Endodermal cell (in vitro differentiated cells): ENCODE measurements at regions not wholly inside any gene's neighbourhood (a gene's known extent, or its start where the extent isn't known, plus 50 kb on each side); places are given as distances from the start of the nearest gene placed in this dataset.

Experiments
- DNase-seq: peaks from one replicate; pipeline ENCODE4 v3.0.0-alpha.2; 2017
- H3K27ac ChIP-seq: 2 replicates; pipeline ENCODE4 v1.5.1; 2013; ENCODE audit warnings: mild to moderate bottlenecking, low read depth, low read length, moderate library complexity
- H3K27me3 ChIP-seq: 2 replicates; pipeline ENCODE4 v1.6.1; 2013; ENCODE audit warnings: mild to moderate bottlenecking, low read length, moderate library complexity; ENCODE audit not compliant: insufficient read depth, control insufficient read depth, poor library complexity, severe bottlenecking
- H3K36me3 ChIP-seq: 2 replicates; pipeline ENCODE4 v1.7.0; 2013; ENCODE audit warnings: mild to moderate bottlenecking, low read length, moderate library complexity; ENCODE audit not compliant: control insufficient read depth, insufficient read depth
- H3K4me1 ChIP-seq: one replicate; pipeline ENCODE4 v1.7.0; 2013; ENCODE audit warnings: low read length; ENCODE audit not compliant: control insufficient read depth, insufficient read depth
- H3K4me3 ChIP-seq: 2 replicates; pipeline ENCODE4 v1.5.1; 2013; ENCODE audit warnings: mild to moderate bottlenecking, low read length, moderate library complexity
- H3K9ac ChIP-seq: 2 replicates; pipeline ENCODE4 v1.6.1; 2013; ENCODE audit warnings: mild to moderate bottlenecking, low read length, moderate library complexity; ENCODE audit not compliant: poor library complexity, severe bottlenecking; ENCODE audit errors: extremely low read depth
- H3K9me3 ChIP-seq: 2 replicates; pipeline ENCODE4 v1.6.1; 2013; ENCODE audit warnings: mild to moderate bottlenecking, low read length, moderate library complexity; ENCODE audit not compliant: control insufficient read depth
- H3K27ac Mint-ChIP-seq: 2 replicates; pipeline ENCODE4 v1.8.0; 2020; ENCODE audit warnings: mixed read lengths
- H3K27me3 Mint-ChIP-seq: 2 replicates; pipeline ENCODE4 v1.8.0; 2021; ENCODE audit warnings: mild to moderate bottlenecking, mixed read lengths; ENCODE audit not compliant: insufficient read depth
- H3K36me3 Mint-ChIP-seq: 2 replicates; pipeline ENCODE4 v1.8.0; 2020; ENCODE audit warnings: low read depth, mixed read lengths
- H3K4me1 Mint-ChIP-seq: 2 replicates; pipeline ENCODE4 v1.8.0; 2020; ENCODE audit warnings: mixed read lengths
- H3K4me3 Mint-ChIP-seq: 2 replicates; pipeline ENCODE4 v1.8.0; 2020; ENCODE audit warnings: mild to moderate bottlenecking, moderate library complexity, mixed read lengths
- H3K9me3 Mint-ChIP-seq: 2 replicates; pipeline ENCODE4 v1.8.0; 2020; ENCODE audit warnings: mild to moderate bottlenecking, mixed read lengths
- CTCF ChIP-seq: fragments of 200-600 bp; sonication (generic); conservative IDR thresholded peaks from 2 replicates; pipeline ENCODE4 v1.5.0; 2021; ENCODE audit warnings: antibody characterized with exemption, mild to moderate bottlenecking
- WGBS, 2 experiments: methylation state at CpG; one replicate each; pipeline versions ENCODE4 v1.1.5 to v1.1.7; 2013; ENCODE audit warnings: missing lambda C conversion rate in 2 of 2, mixed read lengths in 1 of 2; ENCODE audit not compliant: insufficient coverage in 1 of 2, insufficient read length in 1 of 2; 5-methylcytosine and 5-hydroxymethylcytosine counted together

DNA sequence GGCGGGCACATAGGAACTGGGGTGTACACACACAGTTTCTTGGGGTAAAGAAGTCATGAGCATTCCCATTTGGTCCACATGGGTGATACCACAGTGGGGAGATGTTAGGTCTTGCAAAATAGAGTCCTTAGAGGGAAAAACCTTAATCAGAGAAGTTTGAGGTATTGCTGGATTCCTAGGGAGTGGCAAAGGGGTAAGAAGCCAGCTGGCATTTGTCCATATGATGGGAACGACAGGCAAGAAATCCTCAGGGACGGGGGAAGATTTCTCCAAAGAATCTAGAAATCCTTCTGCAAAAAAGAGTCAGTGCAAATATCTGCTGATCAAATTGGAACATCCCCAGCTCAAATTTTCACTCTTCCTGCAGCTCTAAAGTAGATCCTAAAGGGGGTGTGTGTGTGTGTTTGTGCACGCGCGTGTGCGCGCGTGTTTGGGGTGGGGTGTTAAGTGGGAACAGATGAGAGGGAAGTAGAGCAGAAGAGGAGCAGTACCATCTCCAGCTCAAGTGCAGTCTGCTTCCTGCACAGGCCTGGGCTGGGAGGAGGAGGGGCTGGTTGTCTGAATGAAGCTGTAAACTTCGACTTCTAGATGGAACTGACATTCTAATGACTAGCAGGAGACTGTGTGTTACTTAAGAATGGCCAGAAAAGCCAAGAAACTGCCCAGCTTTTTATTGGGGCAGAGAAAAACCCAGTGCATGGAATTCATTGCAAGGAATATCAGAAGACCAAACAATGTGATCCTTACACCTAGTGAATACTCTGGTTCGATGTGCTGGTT lies 168.0 kb downstream of the SPP2 start:
- no peaks in the 10 kb centered on the region for H3K4me1 Mint-ChIP-seq
- no peak for DNase-seq
- H3K27ac Mint-ChIP-seq: no peak overlapping the region
- H3K9me3 Mint-ChIP-seq: no peaks in the 10 kb centered on the region
- H3K27me3 Mint-ChIP-seq: peaks cover 2% of the 10 kb centered on the region
- Histone ChIP-seq H3K36me3 (no peaks in the 10 kb centered on the region), H3K4me3 (no peak overlapping the region), H3K9me3 (no peaks in the 10 kb centered on the region), H3K4me1 (no peaks in the 10 kb centered on the region), H3K27ac (no peak overlapping the region), H3K27me3 (no peaks in the 10 kb centered on the region), H3K9ac (no peak overlapping the region)
- no peak for TF ChIP-seq CTCF
- H3K36me3 Mint-ChIP-seq: no peaks in the 10 kb centered on the region
- H3K4me3 Mint-ChIP-seq: no peak overlapping the region
- WGBS, 2 experiments: 92 to 98% methylated on average over 10 to 11 of the region's 11 CpGs

- no peak overlapping the region for H3K27ac Mint-ChIP-seq
Observed at GRCh38 chr2:234212534-234212933, 162.0 kb downstream of the SPP2 start.

GRCh38 chr2:234211797-234212196 lies 161.3 kb downstream of the SPP2 start:
- H3K27ac ChIP-seq: no peak overlapping the region
- no peak overlapping the region for H3K9ac ChIP-seq
- no peak overlapping the region for H3K4me3 ChIP-seq
- Mint-ChIP-seq H3K4me3 (no peak overlapping the region), H3K27me3 (peaks cover 2% of the 10 kb centered on the region), H3K4me1 (no peaks in the 10 kb centered on the region), H3K9me3 (peaks cover 12% of the 10 kb centered on the region), H3K27ac (no peak overlapping the region), H3K36me3 (no peaks in the 10 kb centered on the region)
- H3K4me1 ChIP-seq: no peaks in the 10 kb centered on the region
- H3K36me3 ChIP-seq: no peaks in the 10 kb centered on the region
- no peak for DNase-seq
- TF ChIP-seq CTCF: no peak
- H3K27me3 ChIP-seq: no peaks in the 10 kb centered on the region
- 81 to 100% methylated on average over 1 to 4 of the region's 4 CpGs for WGBS, 2 experiments
- H3K9me3 ChIP-seq: peaks cover 7% of the 10 kb centered on the region

More at GRCh38 chr2:234212534-234212933, 162.0 kb downstream of the SPP2 start:
- Histone ChIP-seq H3K4me3 (no peak overlapping the region), H3K36me3 (no peaks in the 10 kb centered on the region), H3K9ac (no peak overlapping the region), H3K9me3 (no peaks in the 10 kb centered on the region), H3K4me1 (no peaks in the 10 kb centered on the region), H3K27ac (no peak overlapping the region), H3K27me3 (no peaks in the 10 kb centered on the region)
- Mint-ChIP-seq H3K36me3 (no peaks in the 10 kb centered on the region), H3K4me3 (no peak overlapping the region), H3K27me3 (peaks cover 2% of the 10 kb centered on the region), H3K9me3 (peaks cover 9% of the 10 kb centered on the region), H3K4me1 (no peaks in the 10 kb centered on the region)
- no peak for DNase-seq
- WGBS, 2 experiments: 88 to 90% methylated on average over 4 to 8 of the region's 8 CpGs
- no peak for TF ChIP-seq CTCF
